NCI-H1417 (cell line): ENCODE measurements at regions not wholly inside any gene's neighbourhood (a gene's known extent, or its start where the extent isn't known, plus 50 kb on each side); places are given as distances from the start of the nearest gene placed in this dataset.
A peak's percentile ranks its signal among the peaks of the same experiment; 100 is the strongest.
"Not testable (repeated sequence)": the region's sequence is repeated elsewhere in the genome, so short reads cannot be mapped to it uniquely, and the experiment has no call there.

ENCODE experiments used
- DNase-seq, 3 experiments: peaks; one replicate each; lab custom pipeline; 2025; lab: John Stamatoyannopoulos, UW

DNA sequence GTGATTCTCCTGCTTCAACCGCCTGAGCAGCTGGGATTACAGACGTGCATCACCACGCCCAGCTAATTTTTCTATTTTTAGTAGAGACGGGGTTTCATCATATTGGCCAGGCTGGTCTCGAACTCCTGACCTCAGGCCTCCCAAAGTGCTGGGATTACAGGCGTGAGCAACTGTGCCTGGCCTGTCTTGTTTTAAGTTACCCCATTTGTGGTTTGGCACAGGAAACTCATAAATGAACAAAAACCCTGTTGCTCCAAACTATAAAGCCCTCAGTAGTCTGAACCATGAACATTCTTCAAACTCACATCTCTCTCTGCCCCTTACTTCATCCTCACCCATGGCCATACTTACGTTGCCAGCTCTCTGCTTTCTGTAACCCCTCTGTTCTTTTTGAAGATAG lies 61.7 kb downstream of the RHOU start:
- DNase-seq, result not testable (repeated sequence)

DNA sequence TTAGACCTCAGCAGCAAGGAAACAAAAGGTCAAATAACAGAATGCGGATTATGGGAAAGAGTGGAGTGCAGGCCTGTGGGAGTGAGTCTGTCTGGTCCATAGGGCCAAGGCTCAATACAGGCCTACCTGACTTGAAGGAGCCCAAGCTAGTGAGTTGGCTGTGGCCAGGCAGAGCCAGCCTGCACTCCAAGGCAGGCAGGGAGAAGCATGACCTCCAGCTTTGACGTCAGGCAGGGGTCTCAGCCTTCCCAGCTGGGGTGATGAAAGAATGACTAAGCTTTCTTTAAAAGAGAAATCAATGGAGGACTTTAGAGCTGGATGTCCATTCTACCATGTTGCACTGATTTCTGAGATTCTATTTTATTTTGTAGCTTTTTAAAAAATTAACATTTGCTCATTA lies 62.8 kb downstream of the RHOU start:
- DNase-seq, result no peak

DNA sequence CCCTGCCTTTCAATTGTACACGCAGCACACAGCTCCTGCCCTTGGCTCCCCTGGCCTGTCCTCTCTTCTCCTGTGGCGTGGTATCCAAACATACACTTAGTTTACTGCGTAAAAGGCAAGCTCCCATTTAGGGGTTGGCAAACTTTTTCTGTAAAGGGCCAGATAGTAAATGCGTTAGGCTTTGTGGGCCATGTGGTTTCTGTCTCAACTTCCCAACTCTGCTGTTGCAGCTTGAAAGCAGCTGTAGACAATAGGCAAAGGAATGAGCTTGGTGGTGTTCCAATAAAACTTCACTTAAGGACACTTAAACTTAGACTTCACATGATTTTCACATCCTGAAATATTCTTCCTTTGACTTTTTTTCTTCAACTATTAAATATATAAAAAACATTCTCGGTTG lies 63.3 kb downstream of the RHOU start:
- no peak for DNase-seq

DNA sequence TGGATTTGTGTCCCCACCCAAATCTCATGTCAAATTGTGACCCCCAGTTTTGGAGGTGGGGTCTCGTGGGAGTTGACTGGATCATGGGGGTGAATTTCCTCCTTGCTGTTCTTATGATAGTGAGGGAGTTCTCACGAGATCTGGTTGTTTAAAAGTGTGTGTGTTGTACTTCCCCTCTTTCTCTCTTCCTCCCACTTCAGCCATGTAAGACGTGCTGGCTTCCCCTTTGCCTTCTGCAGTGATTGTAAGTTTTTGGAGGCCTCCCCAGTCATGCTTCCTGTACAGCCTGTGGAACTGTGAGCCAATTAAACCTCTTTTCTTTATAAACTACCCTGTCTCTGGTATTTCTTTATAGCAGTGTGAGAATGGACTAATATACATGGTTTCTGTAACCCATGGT lies 64.6 kb downstream of the RHOU start:
- no peak for DNase-seq

DNA sequence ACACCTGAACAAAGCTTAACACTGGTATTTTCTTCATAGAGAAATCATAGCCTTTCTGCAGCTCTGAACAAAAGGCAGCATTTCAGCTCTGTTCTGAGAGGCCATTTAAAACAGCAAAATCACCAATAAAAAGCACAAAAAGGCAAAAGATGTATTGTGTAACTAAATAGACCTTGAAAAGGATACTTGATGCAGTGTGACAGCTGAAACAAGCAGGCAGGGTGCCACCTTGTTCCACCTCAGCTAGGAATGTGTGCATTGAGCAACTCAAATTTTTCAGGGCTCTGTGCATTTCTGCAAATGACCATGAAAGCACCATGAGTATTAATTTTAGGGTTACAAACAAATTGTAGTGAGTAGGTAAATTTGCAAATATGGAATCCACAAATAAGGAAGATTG lies 65.8 kb downstream of the RHOU start:
- peak in 1 of 3 experiments; percentile 7 for DNase-seq

DNA sequence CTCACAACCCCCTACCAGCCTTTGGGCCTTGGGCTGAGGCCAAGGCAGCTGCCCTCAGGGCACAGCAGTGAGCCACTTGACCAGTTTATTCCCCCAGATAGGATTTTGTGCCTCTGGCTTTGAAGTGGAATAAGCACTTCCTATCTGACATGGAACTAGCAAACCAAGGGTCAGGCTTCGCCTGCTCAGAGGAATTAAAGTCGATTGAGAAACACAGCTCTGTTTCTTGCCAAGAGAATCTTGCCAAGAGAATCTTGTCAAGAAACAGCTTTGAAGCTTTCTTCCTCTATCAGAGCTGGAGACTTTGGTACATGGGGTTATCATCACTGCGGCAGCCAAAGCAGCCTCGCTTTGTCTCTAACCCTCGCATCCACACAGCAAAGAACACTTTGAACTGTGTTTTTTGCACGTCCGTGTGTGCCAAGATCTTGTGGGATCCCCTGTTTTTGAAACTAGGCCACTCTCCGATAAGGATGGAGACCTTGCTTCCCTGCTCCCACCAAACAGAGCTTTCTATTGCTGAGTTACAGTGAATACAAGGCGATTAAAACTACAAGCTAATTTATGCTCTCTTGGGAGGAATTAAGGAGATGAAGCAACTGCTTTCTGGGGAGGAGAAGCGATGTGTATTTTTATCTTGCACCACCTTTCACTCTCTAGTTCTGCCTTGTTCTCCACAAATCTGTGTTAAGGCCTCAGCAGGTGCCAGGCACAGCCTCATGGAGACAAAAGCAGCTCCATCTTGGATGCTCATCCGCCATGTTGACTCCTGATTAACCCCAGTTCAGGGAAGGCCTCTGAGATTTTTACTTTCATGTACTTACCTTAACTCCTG lies 67.3 kb downstream of the RHOU start:
- peak in 2 of 3 experiments; percentile 15 to 59 for DNase-seq

DNA sequence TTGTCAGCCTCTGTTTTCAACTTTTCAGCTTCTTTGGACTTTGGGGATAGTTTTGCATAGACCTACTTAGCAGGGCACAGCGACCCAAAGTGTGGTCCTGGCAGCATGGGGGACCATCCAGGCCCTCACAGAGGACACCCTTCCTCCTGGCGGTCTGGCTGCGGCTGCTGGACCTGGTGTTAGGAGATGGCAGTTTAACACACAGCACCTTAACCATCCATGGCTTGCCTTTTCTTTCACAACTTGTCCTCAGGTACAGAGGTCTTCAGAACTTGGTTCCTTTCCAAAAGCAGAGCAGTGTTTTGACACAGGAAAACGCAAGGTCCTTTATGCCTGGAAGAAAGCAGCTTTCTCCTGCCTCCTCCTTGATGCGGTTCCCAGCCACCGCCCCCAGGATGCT lies 68.1 kb downstream of the RHOU start:
- no peak for DNase-seq

DNA sequence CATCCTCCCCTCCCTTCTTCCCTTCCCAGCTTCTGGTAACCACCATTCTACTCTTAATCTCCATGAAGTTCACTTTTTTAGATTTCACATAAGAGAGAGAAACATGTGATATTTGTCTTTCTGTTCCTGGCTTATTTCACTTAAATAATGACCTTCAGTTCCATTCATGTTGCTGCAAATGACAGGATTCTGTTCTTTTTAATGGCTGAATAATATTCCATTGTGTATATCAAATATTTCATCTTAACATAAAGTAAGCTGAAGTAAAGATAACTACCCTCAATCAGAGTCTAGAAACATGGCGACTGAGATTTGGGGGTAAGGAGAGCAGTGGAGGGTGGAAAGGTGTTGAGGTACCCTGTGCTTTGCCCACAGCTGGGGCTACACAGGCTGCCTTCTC lies 68.9 kb downstream of the RHOU start:
- DNase-seq, result no peak

DNA sequence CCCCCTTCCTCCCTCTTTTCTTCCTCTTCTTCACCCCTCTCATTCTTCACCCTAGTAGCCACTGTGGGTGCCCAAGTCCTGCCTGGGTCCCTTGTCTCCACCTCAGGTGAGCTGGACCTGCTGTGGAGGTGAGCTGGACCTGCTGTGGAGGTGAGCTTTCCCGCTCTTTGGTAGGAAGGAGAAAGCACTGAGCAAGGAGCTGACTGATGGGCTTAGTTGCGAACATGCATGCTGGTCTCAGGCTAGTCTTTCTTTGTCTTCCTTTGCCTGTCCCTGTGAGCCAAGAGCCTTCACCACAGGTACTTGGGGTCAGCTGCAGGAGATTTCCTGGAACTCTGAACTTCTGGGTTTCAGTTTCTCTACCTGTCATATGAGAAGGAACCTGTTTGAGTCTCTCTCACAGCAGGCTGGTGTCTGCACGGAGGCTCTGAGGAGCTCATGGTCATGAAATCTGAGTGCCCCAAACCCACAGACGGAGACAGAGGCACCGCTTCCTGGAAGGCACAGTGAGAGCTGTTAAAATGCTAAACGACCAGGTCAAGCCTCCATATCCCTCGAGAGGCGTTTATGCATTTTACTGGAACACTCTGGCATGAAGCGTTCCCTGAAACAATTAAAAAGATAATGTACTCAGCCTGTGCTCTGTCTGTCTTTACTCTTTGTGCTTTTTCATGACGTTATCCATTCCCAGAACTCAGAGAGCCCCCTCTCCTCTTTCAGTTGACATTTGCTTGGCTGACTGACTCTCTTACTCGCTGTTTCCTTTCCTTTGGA lies 69.5 kb downstream of the RHOU start:
- DNase-seq, result peak in 2 of 3 experiments; percentile 8 to 78

DNA sequence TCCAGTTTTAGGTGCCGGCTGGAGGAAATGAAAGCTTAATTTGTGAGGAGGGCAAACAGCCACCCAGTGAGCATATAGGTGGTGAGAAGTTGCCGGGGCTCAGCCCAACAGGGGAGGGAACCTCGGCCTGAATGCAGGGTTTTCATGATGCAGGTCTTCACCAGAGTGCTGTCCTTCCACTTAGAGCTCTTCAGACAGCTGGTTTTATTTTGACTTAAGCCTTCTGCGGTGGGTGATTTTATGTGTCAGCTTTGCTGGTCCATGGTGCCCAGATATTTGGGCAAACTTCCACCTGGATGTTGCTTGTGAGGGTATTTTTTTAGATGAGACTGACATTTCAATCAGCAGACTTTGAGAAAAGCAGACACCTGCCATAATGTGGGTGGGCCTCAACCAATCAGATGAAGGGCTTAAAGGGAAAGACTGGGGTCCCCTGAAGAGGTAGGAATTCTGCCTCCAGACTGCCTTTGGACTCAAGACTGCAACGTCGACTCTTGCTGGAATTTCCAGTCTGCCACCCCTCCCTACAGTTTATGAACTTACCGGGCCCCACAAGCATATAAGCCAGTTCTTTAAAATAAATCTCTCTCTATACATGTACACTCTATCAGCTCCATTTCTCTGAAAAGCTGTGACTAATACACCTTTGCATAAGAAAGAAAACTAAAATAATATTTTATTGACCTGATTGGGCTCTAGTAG lies 72.8 kb downstream of the RHOU start:
- peak in 1 of 3 experiments; percentile 9 for DNase-seq

DNA sequence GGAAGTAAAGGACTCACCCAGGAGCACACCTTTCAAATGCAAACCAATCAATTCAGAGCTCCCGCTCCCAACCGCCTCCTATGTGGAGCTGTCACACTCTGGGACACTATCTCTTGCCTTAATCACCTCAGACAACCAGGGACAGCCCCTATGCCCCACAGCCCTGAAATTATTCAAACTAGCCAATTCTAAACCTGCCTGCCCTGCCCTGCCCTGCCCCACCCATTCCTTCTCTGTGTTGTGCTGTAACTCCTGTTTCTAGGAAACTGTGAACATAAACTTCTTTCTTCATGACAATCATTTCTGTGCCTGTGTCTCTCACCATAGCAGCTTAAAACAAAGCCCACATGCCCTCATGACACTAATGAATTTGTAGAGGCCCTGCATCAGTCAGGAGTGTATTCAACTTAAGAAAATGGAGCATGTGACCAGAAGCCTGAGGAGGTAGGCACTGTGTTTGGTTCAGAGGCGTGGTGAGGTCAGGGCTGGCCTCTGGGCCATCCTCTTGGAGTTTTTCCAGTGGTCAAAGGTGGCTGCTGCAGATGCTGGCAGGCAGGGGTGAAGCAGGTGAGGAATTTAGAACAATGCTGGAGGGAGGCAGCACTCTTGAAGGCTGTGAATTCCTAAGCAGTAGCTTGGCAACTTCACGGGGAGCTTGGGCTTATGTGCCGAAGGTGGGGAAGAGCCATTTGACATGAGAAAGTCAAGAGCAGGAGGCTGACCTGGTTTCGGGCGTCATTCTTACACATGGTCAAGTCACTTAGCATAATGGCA lies 74.5 kb downstream of the RHOU start:
- DNase-seq, result no peak

DNA sequence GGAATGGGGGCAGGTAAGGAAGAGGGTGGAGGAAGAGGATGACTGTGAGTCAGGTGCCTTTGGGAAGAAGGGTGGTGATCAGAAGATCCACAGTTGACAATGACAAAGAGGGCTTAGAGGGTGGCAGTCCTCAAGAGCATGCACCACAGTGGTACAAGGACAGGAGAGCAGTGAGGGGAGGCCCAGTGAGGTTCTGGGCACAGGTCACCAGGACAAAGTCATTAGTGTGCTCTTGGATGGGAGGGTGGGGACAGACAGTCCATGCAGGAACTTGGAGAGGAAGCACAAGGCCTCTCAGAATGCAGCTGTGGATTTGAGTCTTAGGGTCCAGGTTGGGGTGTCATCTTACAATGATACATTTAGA lies 75.1 kb downstream of the RHOU start:
- DNase-seq, result no peak

DNA sequence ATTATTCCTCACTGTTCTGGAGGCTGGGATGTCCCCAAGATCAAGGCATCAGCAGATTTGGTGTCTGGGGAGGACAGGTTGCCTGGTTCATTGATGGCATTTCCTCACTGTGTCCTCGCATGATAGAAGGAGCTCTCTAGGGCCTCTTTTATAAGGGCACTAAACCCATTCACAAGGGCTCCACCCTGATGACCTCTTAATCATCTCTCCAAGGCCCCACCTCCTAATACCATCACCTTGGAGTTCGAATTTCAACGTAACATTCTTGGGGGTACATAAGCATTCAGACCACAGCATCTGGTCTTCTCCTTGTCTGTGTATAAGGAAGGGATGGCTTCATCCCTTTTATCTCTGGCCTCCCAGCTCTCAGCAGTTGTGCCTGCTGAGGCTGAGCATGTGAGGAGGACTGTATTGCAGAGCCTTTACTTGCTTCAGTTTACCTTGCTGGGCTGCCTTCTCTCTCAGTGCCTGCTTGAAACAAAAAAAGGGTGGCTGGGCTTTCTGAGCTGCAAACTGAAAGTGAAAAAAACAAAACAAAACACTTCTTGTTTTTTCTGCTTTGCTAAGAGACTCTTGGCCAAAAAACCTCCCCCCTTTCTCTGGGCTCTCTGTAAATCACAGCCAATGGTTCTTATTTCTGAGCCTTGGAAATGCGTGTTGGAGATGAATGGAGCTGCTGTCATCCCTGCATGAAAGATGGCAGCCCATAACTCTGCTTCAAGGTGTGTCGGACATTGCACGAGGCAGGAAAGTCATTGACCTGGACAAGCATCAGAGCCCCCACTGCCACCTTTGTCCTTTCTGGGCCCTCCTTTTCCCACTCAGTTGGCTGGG lies 75.8 kb downstream of the RHOU start:
- DNase-seq, result no peak

DNA sequence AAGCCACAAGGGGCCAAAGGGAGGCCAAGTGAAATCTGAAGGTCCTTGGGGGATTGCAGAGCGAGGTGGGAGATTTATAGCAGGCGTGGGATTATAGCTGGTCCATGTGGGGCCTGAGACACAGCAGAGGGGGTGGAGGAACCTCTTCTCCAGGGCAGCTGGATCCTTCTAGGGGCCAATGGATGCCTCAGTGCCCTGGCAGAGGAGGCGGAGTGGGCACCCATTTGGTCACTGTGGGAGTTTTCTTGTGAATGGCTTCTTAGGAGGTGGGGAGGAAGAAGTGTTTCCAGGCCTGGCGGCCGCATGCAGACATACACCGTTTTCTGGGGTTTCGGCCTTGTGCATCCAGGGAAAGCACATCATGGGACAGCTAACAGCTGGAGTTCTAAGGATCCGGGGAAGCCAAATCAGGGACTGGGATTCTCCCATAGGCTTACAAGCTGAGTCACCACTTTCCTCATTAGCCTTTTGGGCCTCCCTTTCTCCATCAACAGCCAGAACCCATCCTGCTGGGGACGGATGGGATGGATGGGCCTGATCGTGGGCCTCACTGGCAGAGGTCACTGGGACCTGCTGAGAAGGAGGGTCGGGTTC lies 76.5 kb downstream of the RHOU start:
- DNase-seq, result no peak

DNA sequence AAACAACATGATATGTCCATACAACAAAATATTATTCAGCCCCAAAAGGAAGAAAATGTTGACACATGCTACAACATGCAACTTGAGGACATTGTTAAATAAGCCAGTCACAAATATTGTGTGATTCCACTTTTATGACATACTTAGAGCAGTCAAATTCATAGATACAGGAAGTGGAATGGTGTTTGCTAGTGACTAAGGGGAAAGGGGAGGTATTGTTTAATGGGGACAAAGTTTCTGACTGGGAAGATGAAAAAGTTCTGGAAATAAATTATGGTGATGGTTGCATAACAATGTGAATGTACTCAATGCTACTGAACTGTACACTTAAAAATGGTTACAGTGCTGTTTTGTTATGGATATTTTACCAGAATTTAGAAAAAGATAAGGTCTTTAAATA lies 77.7 kb downstream of the RHOU start:
- DNase-seq, result no peak

DNA sequence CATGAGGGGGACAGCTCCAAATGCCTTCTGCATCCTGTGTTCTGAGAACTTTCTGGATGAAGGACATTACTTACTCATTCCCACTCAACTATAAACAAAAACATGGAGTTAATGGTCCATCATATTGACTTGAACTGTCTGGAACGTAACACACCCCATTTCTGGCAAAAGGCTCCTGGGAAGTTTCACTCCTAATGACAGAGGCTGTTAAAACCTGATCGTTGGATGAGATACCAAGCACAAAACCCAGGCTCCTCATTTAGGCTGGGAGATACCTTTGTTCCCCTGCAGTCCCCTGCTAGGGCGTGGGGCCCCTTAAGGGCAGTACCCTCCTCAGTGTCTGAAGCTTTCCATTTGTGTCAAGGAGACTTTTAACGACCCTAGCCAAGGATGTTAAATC lies 78.9 kb downstream of the RHOU start:
- DNase-seq, result no peak

DNA sequence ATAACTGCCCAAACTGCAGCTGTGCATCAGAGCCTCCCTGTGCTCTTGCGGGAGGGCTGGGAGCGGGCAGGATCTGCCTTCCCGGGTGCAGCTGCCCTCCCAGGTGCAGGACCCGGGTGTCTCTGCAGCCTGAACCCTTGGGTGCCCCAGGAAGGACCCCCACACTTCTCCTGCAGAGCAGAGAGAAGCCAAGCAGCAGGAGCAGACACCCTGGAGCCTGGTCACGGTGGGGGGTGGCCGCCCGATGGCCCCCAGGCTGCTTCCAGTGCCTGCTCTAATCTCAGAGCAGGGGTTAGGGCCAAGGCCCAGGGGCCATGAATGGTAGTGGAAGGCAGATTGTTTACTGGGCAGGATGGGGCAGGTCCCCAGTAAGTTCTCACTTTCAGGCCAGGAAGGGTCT lies 83.0 kb downstream of the RHOU start:
- DNase-seq, result no peak

DNA sequence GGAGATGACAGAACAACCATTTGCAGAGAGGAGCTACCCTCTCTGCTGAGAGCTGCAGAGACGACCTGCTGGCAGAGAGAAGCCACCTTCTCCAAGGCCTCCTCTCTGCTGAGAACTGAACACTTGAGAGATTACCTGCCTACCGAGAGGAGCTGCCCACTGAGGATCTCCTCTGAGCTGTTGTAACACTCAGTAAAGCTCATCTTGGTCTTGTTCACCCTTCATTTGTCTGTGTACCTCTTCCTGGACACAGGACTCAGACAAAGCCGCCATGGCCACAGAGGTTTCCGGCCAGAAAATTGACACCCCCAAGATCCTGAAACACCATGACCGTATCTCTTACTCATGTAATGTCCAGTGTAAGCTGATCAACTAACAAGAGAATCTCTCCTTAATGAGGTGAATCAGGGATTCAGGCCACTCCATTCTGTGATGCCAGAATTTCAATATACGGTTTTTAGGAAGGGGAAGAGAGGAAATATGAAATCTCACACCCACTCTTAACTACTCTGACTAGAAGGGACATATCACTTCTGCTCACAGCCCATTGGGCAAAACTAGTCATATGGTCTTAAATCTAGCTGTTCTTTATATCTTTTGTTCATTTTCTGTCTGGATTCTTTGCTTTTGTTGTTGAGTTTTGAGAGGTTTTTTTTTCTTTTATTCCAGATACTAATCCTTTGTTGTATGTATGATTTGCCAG lies 83.8 kb downstream of the RHOU start:
- DNase-seq, result no peak

DNA sequence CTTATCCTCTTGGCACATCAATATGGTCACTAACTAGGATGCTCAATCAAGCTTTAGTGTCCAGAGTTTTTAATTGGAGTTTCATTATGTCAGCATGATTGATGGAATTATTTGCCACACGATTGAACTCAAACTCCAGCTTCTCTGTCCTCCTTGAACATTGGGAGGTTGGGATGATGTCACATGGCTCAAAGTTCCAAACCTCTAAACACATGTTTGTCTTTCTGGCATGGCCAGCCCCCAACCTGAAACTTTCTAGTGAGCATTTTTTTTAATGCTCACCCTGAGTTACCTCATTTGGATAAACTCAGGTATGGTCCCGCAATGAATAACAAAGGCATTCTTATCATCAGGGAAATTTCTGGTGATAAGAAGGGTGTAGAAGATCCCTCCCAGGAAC lies 86.0 kb downstream of the RHOU start:
- DNase-seq, result no peak

DNA sequence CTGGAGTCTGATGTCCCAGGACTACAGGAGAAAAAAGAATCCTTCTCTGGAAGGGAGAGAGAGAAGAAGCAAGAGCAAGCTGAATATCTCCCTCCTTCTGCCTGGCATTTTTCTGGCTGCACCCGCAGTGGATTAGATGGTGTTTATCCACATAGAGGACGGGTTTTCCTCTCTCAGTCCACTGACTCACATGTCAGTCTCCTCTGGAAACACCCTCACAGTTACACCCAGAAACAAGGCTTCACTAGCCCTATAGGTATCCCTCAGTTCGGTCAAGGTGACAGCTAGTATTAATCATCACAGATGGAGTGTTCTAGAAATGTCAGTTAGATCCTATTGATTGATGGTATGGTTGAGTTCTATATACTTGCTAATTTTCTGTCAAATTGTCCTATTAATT lies 87.9 kb downstream of the RHOU start:
- DNase-seq, result peak in 1 of 3 experiments; percentile 33
